Activated CD8-positive, alpha-beta memory T cell treated with anti-CD3 and anti-CD28 coated beads, Interleukin-2, amount 10 ng/mL, durations not matched to agents 7 days and 5 days (primary cell): ENCODE measurements at regions not wholly inside any gene's neighbourhood (a gene's known extent, or its start where the extent isn't known, plus 50 kb on each side); places are given as distances from the start of the nearest gene placed in this dataset.

ENCODE experiments used
- ATAC-seq: fragments of 150-1000 bp; cut with Tn5 transposase; one replicate; pipeline ENCODE4 v1.10.0; 2021; ENCODE audit warnings: moderate library complexity
- CTCF ChIA-PET: fragments of 350-600 bp; sonication (Branson Sonifier 250); formaldehyde crosslinking; loops from one replicate; lab custom pipeline; 2021; ENCODE audit warnings: antibody characterized with exemption; lab: Charles Lee
- DNase-seq: peaks from one replicate; pipeline ENCODE4 v3.0.0-alpha.2; 2020
- H3K27ac Mint-ChIP-seq: one replicate; pipeline ENCODE4 v1.8.0; 2021; ENCODE audit warnings: mild to moderate bottlenecking, mixed read lengths
- H3K27me3 Mint-ChIP-seq: one replicate; pipeline ENCODE4 v1.8.0; 2021; ENCODE audit warnings: mixed read lengths
- H3K36me3 Mint-ChIP-seq: one replicate; pipeline ENCODE4 v1.8.0; 2021; ENCODE audit warnings: mild to moderate bottlenecking, mixed read lengths
- H3K4me1 Mint-ChIP-seq: one replicate; pipeline ENCODE4 v1.8.0; 2021; ENCODE audit warnings: mixed read lengths
- H3K4me3 Mint-ChIP-seq: one replicate; pipeline ENCODE4 v1.8.0; 2021; ENCODE audit warnings: mild to moderate bottlenecking, moderate library complexity, mixed read lengths
- H3K9me3 Mint-ChIP-seq: one replicate; pipeline ENCODE4 v1.8.0; 2022; ENCODE audit warnings: low read depth, mixed read lengths

DNA sequence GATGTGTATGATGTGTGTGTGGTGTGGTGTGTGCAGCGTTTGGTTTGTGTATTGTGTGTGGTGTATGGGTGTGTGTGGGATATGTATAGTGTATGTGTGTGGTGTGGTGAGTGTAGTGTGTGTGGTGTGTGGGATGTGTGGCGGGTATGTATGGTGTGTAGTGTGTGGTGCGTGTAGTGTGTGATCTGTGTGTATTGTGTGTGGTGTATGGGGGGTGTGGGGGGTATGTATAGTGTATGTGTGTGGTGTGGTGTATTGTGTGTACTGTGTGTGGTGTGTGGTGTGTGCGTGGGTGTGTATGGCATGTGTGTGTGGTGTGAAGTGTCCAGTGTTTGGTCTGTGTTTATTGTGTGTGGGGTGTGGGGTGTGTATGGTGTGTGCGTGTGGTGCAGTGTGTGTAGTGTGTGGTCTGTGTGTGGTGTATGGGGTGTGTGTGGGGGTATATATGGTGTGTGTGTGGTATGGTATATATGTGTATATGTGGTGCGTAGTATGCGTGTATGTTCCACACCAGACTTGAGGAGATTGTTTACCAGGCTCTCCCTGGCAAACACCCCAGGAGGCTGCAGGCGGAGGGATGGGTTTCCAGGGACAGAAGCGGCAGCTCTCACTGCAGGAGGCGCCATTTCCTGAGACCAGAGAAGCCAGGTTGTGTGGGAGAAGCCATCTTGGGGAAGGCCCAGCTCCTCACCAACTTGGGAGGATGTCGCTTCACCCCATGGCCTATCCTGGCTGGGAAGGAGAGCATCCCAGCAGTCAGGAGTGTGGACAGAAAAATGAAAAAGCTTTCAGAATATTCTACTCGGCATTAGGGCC, 138.1 kb downstream of the NXNL2 start:
- Mint-ChIP-seq H3K27ac (no peak overlapping the region), H3K9me3 (no peaks in the 10 kb centered on the region), H3K36me3 (no peaks in the 10 kb centered on the region), H3K4me3 (no peak overlapping the region), H3K27me3 (no peaks in the 10 kb centered on the region), H3K4me1 (no peaks in the 10 kb centered on the region)
- ATAC-seq = no peak
- CTCF ChIA-PET = no interaction called here
- no peak for DNase-seq

DNA sequence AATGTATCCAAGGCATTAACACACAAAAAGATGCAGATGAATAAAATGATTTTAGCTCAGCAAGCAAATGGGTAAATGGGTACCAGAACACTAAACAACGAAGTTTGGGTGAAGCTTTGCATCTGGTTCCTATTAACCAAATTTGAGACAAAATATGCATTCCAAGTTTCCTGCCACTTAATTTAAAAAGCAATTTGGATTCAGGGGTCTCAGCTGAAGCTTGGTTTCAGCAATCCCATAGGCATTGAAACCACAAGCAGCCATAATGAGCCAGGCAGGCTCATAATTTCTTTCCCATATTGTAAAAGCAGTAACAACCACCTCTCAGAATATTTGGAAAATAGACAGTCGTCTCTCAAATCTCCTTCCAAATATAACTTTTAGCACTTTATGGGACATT, 138.9 kb downstream of the NXNL2 start:
- DNase-seq = no peak
- Mint-ChIP-seq H3K27me3 (no peaks in the 10 kb centered on the region), H3K4me1 (no peaks in the 10 kb centered on the region), H3K4me3 (no peak overlapping the region), H3K9me3 (no peaks in the 10 kb centered on the region), H3K36me3 (no peaks in the 10 kb centered on the region), H3K27ac (no peak overlapping the region)
- no peak for ATAC-seq
- CTCF ChIA-PET = no interaction called here

DNA sequence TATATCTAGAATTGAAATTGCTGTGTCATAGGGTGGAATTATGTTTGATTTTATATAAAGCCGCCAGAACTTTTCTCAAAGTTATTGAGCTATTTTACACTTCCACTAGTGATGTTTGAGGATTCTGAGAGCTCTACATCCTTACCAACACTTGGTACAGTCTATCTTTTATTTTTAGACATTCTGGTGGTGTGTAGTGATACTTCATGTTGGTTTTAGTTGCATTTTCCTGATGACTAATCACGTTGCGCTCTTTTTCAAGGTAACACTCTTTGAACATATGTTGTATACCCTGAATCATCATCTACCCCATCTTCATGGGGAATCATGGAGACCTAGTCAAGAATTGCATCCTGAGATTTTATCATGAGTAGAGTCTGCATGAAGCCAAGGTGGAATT, 141.7 kb downstream of the NXNL2 start:
- H3K4me1 Mint-ChIP-seq = no peaks in the 10 kb centered on the region
- H3K4me3 Mint-ChIP-seq = no peak overlapping the region
- H3K9me3 Mint-ChIP-seq = no peaks in the 10 kb centered on the region
- ATAC-seq (no peak), DNase-seq (no peak)
- H3K36me3 Mint-ChIP-seq = no peaks in the 10 kb centered on the region
- H3K27ac Mint-ChIP-seq = no peak overlapping the region
- H3K27me3 Mint-ChIP-seq = no peaks in the 10 kb centered on the region
- CTCF ChIA-PET = no interaction called here

DNA sequence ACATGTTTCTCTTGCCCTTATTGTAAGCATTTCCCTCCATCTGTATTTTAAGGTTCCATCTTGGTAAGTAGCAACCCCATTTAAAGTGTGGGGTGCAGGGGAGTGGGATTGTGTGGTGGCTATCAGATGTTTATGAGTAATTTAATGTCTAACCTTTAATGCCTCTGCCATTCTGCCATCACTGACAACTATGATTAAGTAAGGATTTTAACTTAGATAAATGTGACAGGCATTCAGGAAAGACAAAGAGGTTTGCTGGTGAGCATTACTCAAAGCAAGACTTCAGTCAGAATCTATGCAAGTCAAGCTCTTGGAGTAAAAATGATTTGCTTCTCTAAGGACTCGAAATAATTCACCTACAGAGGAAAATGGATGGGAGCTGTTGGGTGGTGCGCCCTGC, 143.0 kb downstream of the NXNL2 start:
- Mint-ChIP-seq H3K27ac (no peak overlapping the region), H3K9me3 (no peaks in the 10 kb centered on the region), H3K27me3 (no peaks in the 10 kb centered on the region), H3K4me3 (no peak overlapping the region), H3K4me1 (no peaks in the 10 kb centered on the region), H3K36me3 (no peaks in the 10 kb centered on the region)
- CTCF ChIA-PET = no interaction called here
- no peak for ATAC-seq
- DNase-seq = no peak

DNA sequence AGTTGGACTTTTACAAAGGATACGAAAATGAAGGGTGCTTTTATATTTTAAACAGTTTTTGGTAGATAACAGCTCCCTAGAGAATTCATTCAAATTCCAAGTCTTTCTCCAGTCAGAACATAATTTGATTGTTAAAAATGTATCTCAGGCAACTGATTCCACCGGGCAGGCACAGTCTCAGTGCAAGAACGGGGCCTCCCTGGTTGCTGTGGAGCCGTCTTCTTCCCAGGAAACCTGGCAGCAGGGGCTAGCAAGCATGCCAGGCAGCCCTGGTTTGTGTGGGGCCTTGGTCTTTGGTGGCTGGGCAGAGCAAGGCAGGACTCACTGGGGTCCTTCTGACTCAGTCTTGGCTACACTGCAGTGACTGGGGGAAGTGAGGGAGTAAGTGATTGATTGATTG, 143.5 kb downstream of the NXNL2 start:
- CTCF ChIA-PET = no interaction called here

DNA sequence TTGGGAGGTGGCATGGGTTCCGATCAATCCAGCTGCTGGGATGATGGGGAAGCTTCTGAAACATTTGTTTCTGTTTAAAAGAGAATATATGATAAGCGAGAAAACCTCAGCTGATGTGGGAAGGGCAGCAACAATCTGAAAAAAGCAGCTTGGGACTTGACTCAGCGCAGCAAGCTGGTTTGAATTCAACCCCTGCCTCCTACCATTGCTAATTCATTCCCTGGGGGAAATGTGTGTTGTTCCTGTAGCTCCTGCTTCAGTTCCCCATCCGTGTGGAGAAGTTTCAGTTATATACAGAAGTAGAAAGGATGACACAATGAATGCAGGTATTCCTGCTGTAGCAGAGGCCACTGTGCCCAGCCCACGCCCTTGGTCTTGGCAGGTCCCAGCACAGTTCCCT, 145.1 kb downstream of the NXNL2 start:
- no peaks in the 10 kb centered on the region for H3K36me3 Mint-ChIP-seq
- H3K27me3 Mint-ChIP-seq = no peaks in the 10 kb centered on the region
- DNase-seq (no peak), ATAC-seq (no peak)
- CTCF ChIA-PET = no interaction called here
- H3K27ac Mint-ChIP-seq = no peak overlapping the region
- H3K4me1 Mint-ChIP-seq = no peaks in the 10 kb centered on the region
- no peak overlapping the region for H3K4me3 Mint-ChIP-seq
- H3K9me3 Mint-ChIP-seq = no peaks in the 10 kb centered on the region

More for the DNA sequence above, 143.5 kb downstream of the NXNL2 start:
- no peaks in the 10 kb centered on the region for H3K4me1 Mint-ChIP-seq
- H3K4me3 Mint-ChIP-seq = no peak overlapping the region
- H3K27me3 Mint-ChIP-seq = no peaks in the 10 kb centered on the region
- DNase-seq = no peak
- H3K36me3 Mint-ChIP-seq = no peaks in the 10 kb centered on the region
- no peak for ATAC-seq
- H3K9me3 Mint-ChIP-seq = no peaks in the 10 kb centered on the region
- H3K27ac Mint-ChIP-seq = no peak overlapping the region

DNA sequence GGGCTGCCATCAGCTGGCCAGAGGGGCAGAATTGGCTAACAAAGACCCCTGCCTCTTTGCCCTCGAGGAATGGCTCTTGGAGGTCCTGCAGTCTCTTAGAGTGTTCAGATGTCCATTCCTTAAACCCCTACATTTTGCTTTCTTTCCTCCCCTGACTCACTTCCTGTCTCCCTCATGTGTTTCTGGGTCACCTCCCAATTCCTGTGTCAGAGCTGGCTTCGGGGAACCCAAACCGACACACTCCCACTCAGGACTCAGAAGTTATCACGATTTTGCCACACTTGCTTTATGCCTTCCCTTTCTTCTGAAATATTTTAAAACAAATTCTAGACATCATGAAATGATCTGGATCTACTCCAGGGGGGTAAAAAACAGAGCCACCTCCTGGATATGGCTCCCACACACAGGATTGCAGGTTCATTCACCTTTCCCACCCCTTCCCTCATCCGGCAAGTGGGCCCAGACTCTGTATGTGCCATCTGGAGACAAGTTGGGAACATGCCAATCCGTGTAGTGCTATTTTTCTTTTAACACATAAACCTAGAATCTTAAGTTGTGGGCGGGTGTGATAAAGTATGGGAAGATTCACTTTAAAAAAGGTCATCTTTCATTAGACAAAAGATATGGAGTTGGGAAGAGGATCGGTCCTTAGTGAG, 145.7 kb downstream of the NXNL2 start:
- no peak for DNase-seq
- Mint-ChIP-seq H3K4me3 (no peak overlapping the region), H3K27me3 (no peaks in the 10 kb centered on the region), H3K4me1 (no peaks in the 10 kb centered on the region), H3K27ac (no peak overlapping the region), H3K9me3 (no peaks in the 10 kb centered on the region), H3K36me3 (no peaks in the 10 kb centered on the region)
- no peak for ATAC-seq
- CTCF ChIA-PET = no interaction called here

DNA sequence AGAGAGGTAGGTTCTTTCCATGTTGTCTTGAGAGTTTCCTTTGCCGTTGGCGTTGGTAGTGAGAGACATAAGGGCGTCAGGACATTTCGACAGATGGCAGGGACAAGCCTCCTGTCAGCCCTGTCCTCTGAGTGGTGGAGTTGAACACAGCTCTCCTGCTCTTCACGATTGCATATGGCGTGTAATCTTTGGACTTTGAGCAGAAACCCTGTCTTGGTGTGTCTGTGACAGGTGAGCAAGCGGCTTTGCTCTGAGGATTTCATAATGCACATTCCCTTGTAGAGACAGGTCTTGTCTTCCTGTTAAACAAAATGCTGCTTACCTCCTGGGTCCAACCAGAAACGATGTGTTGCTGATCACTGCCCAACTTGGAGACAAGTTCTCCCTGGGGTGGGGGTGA, 146.5 kb downstream of the NXNL2 start:
- H3K4me1 Mint-ChIP-seq = no peaks in the 10 kb centered on the region
- H3K9me3 Mint-ChIP-seq = no peaks in the 10 kb centered on the region
- no peak overlapping the region for H3K27ac Mint-ChIP-seq
- no peaks in the 10 kb centered on the region for H3K36me3 Mint-ChIP-seq
- no peak for ATAC-seq
- no peak for DNase-seq
- CTCF ChIA-PET = no interaction called here
- no peak overlapping the region for H3K4me3 Mint-ChIP-seq
- no peaks in the 10 kb centered on the region for H3K27me3 Mint-ChIP-seq

DNA sequence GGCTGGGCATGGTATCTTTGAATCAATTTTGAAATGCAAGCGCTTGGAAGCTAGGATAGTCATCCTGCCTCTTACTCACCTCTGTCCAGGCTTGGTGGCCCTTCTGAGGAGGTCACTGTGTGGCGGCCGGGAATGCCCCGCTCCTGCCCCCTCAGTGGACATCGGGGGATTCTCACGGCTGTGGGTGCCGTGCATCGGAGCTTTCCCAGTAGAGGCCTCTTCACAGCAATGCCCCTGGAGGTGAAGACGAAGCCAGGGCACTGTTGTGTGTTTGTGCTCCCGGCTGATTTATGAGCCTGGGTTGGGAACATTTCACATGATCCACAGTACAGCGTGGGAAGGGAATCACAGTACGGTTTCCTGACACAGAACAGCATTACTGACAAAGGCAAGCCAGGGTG, 147.5 kb downstream of the NXNL2 start:
- ATAC-seq = no peak
- H3K27me3 Mint-ChIP-seq = no peaks in the 10 kb centered on the region
- H3K9me3 Mint-ChIP-seq = no peaks in the 10 kb centered on the region
- no peaks in the 10 kb centered on the region for H3K4me1 Mint-ChIP-seq
- H3K27ac Mint-ChIP-seq = no peak overlapping the region
- H3K4me3 Mint-ChIP-seq = no peak overlapping the region
- no peaks in the 10 kb centered on the region for H3K36me3 Mint-ChIP-seq
- CTCF ChIA-PET = no interaction called here
- no peak for DNase-seq

DNA sequence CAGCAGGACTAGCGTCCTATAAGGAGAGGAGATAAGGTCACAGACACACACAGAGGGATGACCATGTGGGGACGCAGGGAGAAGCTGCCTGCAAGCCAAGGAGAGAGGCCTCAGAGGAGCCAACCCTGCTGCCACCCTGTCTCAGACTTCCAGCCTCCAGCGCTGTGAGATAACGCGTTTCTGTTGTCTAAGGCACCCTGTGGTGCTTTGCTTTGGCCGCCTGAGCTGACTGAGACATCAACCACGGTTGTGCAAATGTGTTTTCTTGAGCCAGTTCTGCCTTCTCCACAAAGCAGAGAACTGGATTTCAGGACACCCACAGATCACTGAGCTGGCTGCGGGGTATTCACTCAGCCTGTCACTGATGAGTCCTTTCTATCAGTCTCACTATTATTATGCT, 149.1 kb downstream of the NXNL2 start:
- H3K27ac Mint-ChIP-seq = no peak overlapping the region
- H3K4me1 Mint-ChIP-seq = no peaks in the 10 kb centered on the region
- H3K27me3 Mint-ChIP-seq = no peaks in the 10 kb centered on the region
- H3K36me3 Mint-ChIP-seq = no peaks in the 10 kb centered on the region
- DNase-seq (no peak), ATAC-seq (no peak)
- no peaks in the 10 kb centered on the region for H3K9me3 Mint-ChIP-seq
- CTCF ChIA-PET = interaction anchor here (0.7 kb wide), 1 partner anchor 71 kb away, joined by 4 read pairs; no protein-coding TSS in a partner anchor
- no peak overlapping the region for H3K4me3 Mint-ChIP-seq

DNA sequence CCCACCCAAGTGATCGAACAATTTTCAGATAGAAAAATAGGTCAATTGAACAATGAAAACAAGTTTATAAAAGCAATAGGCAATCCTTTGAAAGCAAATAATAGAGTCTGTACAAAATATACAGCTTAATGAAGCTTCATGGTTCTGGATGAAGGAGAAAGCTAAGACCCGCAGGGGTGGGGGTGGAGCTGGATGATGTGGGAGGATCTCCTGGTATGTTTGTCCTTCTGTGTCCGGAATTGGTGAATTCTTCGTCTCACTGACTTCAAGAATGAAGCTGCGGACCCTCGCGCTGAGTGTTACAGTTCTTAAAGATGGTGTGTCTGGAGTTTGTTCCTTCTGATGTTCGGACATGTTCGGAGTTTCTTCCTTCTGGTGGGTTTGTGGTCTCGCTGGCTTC, 149.9 kb downstream of the NXNL2 start:
- H3K27me3 Mint-ChIP-seq = no peaks in the 10 kb centered on the region
- no peak for DNase-seq
- H3K27ac Mint-ChIP-seq = no peak overlapping the region
- ATAC-seq = no peak
- no peak overlapping the region for H3K4me3 Mint-ChIP-seq
- CTCF ChIA-PET = no interaction called here
- H3K9me3 Mint-ChIP-seq = no peaks in the 10 kb centered on the region
- no peaks in the 10 kb centered on the region for H3K36me3 Mint-ChIP-seq
- H3K4me1 Mint-ChIP-seq = no peaks in the 10 kb centered on the region

DNA sequence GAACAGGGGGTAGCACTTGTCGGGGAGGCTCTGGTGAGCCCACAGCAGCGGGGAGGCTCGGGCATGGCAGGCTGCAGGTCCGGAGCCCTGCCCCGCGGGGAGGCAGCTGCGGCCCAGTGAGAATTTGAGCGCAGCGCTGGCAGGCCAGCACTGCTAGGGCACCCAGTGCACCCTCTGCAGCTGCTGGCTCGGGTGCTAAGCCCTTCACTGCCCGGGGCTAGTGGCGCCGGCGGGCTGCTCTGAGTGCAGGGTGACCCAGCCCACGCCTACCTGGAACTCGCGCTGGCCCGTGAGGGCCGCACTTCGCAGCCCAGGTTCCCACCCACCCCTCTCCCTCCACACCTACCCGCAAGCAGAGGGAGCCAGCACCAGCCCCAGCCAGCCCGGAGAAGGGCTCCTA, 151.0 kb downstream of the NXNL2 start:
- Mint-ChIP-seq H3K27me3 (peaks cover 2% of the 10 kb centered on the region), H3K4me1 (no peaks in the 10 kb centered on the region), H3K4me3 (no peak overlapping the region), H3K36me3 (no peaks in the 10 kb centered on the region), H3K27ac (no peak overlapping the region), H3K9me3 (no peaks in the 10 kb centered on the region)
- ATAC-seq = no peak
- no peak for DNase-seq
- CTCF ChIA-PET = no interaction called here

DNA sequence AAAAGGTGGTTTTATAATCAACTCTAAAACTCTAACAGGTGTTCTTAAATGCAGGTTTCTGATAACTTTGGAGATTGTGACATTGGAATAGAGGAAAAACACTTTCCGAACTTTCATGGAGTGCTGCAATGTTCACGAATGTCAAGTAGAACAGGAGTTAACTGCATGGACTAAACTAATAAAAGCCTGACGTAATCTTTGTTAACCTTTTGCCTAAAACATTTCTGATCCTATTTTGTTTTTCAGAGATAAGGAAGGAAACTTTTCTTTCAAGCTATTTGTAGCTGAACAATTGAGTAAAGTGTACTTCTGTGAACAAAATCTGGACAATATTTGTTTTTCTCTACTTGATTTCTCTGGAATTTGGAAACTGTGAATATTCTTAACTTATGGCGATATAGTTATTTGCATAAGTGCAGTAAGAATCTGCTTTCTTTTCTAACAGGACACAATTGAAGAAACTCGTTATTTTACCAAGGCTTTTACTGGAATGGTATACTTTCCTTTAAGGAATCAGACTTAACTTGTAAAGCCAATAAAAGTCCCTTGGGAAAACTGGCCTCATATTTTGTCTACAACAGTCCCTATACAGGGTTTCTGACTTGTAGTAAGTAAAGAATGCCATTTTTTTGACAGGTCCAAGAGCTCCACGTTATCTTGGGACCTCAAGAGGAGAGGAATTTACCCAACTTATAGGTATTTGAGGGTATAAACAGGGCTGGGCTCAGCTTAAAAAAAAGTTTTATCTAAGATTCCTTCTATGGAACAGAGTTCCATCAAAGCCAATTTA, 154.7 kb downstream of the NXNL2 start:
- no peak for DNase-seq
- no peak overlapping the region for H3K4me3 Mint-ChIP-seq
- peaks cover 2% of the 10 kb centered on the region for H3K9me3 Mint-ChIP-seq
- H3K4me1 Mint-ChIP-seq = no peaks in the 10 kb centered on the region
- no peak for ATAC-seq
- CTCF ChIA-PET = no interaction called here
- H3K27me3 Mint-ChIP-seq = peaks cover 4% of the 10 kb centered on the region
- H3K36me3 Mint-ChIP-seq = no peaks in the 10 kb centered on the region
- H3K27ac Mint-ChIP-seq = no peak overlapping the region

DNA sequence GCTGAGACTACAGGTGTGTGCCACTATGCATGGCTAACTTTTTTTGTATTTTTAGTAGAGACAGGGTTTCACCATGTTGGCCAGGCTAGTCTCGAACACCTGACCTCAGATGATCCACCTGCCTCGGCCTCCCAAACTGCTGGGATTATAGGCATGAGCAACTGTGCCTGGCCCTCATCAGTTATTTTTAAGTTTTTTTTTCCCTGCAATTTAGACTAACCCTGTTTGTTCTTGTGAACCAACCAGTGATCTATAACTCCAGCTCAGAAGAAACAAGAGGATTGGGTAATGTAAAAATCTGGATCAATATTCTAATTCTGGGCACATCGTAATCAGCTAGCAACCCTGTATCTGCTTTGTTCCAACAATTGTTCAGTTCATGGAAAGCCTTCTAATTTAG, 155.7 kb downstream of the NXNL2 start:
- CTCF ChIA-PET = no interaction called here
- Mint-ChIP-seq H3K4me3 (no peak overlapping the region), H3K9me3 (peaks cover 2% of the 10 kb centered on the region), H3K4me1 (no peaks in the 10 kb centered on the region), H3K27ac (no peak overlapping the region), H3K27me3 (peaks cover 4% of the 10 kb centered on the region), H3K36me3 (no peaks in the 10 kb centered on the region)
- ATAC-seq = no peak
- DNase-seq = no peak
